SK-N-SH (cell line): ENCODE measurements at regions not wholly inside any gene's neighbourhood (a gene's known extent, or its start where the extent isn't known, plus 50 kb on each side); places are given as distances from the start of the nearest gene placed in this dataset.

ENCODE experiments used
- IRF3 ChIP-seq: fragments of 150-350 bp; IDR thresholded peaks from 2 replicates; pipeline ENCODE4 v1.6.1; 2016; ENCODE audit warnings: mild to moderate bottlenecking, low read depth, low read length
- NFIC ChIP-seq: IDR thresholded peaks from 2 replicates; pipeline ENCODE4 v1.4.0; 2012; ENCODE audit warnings: borderline replicate concordance
- POLR2AphosphoS5 ChIP-seq: IDR thresholded peaks from 2 replicates; pipeline ENCODE4 v1.6.1; 2012; ENCODE audit warnings: low read depth, low read length

DNA sequence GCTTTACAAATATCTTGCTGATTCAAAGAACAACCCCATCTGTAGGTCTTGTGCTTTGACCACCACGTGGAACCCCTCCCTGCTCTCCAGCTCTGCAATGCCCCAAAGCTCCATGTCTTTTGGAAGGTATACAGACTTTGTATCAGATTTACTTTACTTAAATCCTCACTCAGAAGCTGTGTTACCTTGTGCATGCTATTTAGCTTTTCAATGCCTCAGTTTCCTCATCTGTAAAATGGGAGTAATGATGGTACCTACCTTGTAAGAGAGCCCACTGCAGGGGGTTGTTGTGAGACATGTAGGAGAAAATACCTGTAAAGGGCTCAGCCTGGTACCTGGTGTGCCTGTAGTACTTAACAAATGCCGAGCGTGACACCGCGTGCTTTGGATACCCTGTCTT lies 200.2 kb upstream of the CHD6 start:
- TF ChIP-seq POLR2AphosphoS5, result no peak
- TF ChIP-seq IRF3, result no peak
- TF ChIP-seq NFIC, result no peak
